Astrocyte of the spinal cord (primary cell): ENCODE measurements at regions not wholly inside any gene's neighbourhood (a gene's known extent, or its start where the extent isn't known, plus 50 kb on each side); places are given as distances from the start of the nearest gene placed in this dataset.

Experiments used
- DNase-seq: peaks from one replicate; pipeline ENCODE4 v3.0.0; 2011; ENCODE audit warnings: low read depth, low spot score
- H3K4me3 ChIP-seq: 2 replicates; pipeline ENCODE4 v1.5.1; 2011; ENCODE audit warnings: low read depth, mild to moderate bottlenecking, low read length, moderate library complexity
- CTCF ChIP-seq: IDR thresholded peaks from 2 replicates; pipeline ENCODE4 v1.5.1; 2012; ENCODE audit warnings: low read depth, mild to moderate bottlenecking, low read length, inconsistent platforms
- in situ Hi-C: cut with HindIII; loops from 2 replicates; pipeline ENCODE4 v1.10.0; 2017; ENCODE audit warnings: low sequenced_read_pairs

GRCh38 chr5:123855609-123856008 lies 343.6 kb downstream of the CSNK1G3 start:
- H3K4me3 ChIP-seq = no peak overlapping the region
- TF ChIP-seq CTCF = no peak
- peak; percentile 34 for DNase-seq
- in situ Hi-C loops = no loop called here

- DNase-seq = no peak
- TF ChIP-seq CTCF = no peak
- H3K4me3 ChIP-seq = no peak overlapping the region
- in situ Hi-C loops = no loop called here
Measured at GRCh38 chr5:123845356-123846100, 333.6 kb downstream of the CSNK1G3 start.

GRCh38 chr5:123844873-123845272 lies 332.9 kb downstream of the CSNK1G3 start:
- in situ Hi-C loops = no loop called here
- no peak for TF ChIP-seq CTCF
- DNase-seq = peak; percentile 21
- H3K4me3 ChIP-seq = no peak overlapping the region

GRCh38 chr5:123835421-123835820 lies 323.4 kb downstream of the CSNK1G3 start:
- no peak overlapping the region for H3K4me3 ChIP-seq
- no peak for TF ChIP-seq CTCF
- in situ Hi-C loops = no loop called here
- no peak for DNase-seq

- TF ChIP-seq CTCF = no peak
- in situ Hi-C loops = no loop called here
- no peak for DNase-seq
- no peak overlapping the region for H3K4me3 ChIP-seq
Measured at GRCh38 chr5:123830575-123830974, 318.6 kb downstream of the CSNK1G3 start.

- H3K4me3 ChIP-seq = no peak overlapping the region
- no peak for TF ChIP-seq CTCF
- no peak for DNase-seq
- in situ Hi-C loops = no loop called here
Measured at GRCh38 chr5:123827811-123828210, 315.8 kb downstream of the CSNK1G3 start.
